WERI-Rb-1 (cell line): ENCODE measurements at regions not wholly inside any gene's neighbourhood (a gene's known extent, or its start where the extent isn't known, plus 50 kb on each side); places are given as distances from the start of the nearest gene placed in this dataset.

Experiments
- DNase-seq: peaks from one replicate; pipeline ENCODE4 v3.0.0-alpha.2; 2020
- H3K27ac ChIP-seq: fragments of 250-450 bp; sonication (Bioruptor Pico); 2 replicates; pipeline ENCODE4 v1.5.1; 2020; ENCODE audit warnings: mild to moderate bottlenecking, moderate library complexity
- H3K27me3 ChIP-seq: fragments of 250-450 bp; sonication (Bioruptor Pico); 2 replicates; pipeline ENCODE4 v1.5.1; 2021; ENCODE audit warnings: mild to moderate bottlenecking, low read depth, moderate library complexity; ENCODE audit not compliant: insufficient read depth, severe bottlenecking
- H3K36me3 ChIP-seq: fragments of 250-450 bp; sonication (Bioruptor Pico); 2 replicates; pipeline ENCODE4 v1.5.1; 2020; ENCODE audit warnings: mild to moderate bottlenecking, moderate library complexity
- H3K4me3 ChIP-seq: 2 replicates; pipeline ENCODE4 v1.5.1; 2011; ENCODE audit warnings: low read depth, mild to moderate bottlenecking, control low read depth, low read length
- H3K9me3 ChIP-seq: fragments of 250-450 bp; sonication (Bioruptor Pico); 2 replicates; pipeline ENCODE4 v1.5.1; 2021; ENCODE audit warnings: mild to moderate bottlenecking, moderate library complexity; ENCODE audit not compliant: severe bottlenecking
- TF ChIP-seq, protein P1 (sequence below): IDR thresholded peaks from 2 replicates; pipeline ENCODE4 v1.5.1; 2011; ENCODE audit warnings: low read depth, mild to moderate bottlenecking, control low read depth, inconsistent platforms, low read length

- no peaks in the 10 kb centered on the region for H3K9me3 ChIP-seq
- no peak for DNase-seq
- TF ChIP-seq, protein P1, sequence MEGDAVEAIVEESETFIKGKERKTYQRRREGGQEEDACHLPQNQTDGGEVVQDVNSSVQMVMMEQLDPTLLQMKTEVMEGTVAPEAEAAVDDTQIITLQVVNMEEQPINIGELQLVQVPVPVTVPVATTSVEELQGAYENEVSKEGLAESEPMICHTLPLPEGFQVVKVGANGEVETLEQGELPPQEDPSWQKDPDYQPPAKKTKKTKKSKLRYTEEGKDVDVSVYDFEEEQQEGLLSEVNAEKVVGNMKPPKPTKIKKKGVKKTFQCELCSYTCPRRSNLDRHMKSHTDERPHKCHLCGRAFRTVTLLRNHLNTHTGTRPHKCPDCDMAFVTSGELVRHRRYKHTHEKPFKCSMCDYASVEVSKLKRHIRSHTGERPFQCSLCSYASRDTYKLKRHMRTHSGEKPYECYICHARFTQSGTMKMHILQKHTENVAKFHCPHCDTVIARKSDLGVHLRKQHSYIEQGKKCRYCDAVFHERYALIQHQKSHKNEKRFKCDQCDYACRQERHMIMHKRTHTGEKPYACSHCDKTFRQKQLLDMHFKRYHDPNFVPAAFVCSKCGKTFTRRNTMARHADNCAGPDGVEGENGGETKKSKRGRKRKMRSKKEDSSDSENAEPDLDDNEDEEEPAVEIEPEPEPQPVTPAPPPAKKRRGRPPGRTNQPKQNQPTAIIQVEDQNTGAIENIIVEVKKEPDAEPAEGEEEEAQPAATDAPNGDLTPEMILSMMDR, result no peak
- H3K4me3 ChIP-seq, result no peak overlapping the region
- no peak overlapping the region for H3K27ac ChIP-seq
- no peaks in the 10 kb centered on the region for H3K36me3 ChIP-seq
- peaks cover 63% of the 10 kb centered on the region for H3K27me3 ChIP-seq
Measured at GRCh38 chr16:79800016-79800608, 199.6 kb upstream of the MAF start.

- DNase-seq, result no peak
- peaks cover 66% of the 10 kb centered on the region for H3K27me3 ChIP-seq
- TF ChIP-seq, protein P1, result no peak
- no peaks in the 10 kb centered on the region for H3K9me3 ChIP-seq
- H3K36me3 ChIP-seq, result no peaks in the 10 kb centered on the region
- no peak overlapping the region for H3K27ac ChIP-seq
- H3K4me3 ChIP-seq, result no peak overlapping the region
Measured at GRCh38 chr16:79798416-79799053, 198.0 kb upstream of the MAF start.

DNA sequence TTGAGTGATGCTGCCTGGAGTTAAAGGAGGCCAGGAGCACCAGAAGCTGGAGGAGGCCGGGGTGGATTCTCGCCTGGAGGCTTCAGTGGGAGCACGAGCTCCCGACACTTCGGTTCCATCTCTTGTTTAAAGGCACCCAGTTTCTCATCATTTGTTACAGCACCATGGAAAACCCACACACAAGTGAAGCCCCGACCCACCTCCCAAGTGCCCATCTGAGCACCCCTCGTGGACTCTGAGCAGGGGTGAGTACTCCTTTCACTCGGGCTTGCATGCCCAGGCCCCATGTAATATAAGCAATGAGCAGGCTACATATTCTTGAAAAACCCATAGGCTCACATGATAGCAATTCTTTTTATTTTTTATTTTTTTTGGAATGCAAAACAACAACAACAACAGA, 196.9 kb upstream of the MAF start:
- Histone ChIP-seq H3K27me3 (peaks cover 74% of the 10 kb centered on the region), H3K9me3 (no peaks in the 10 kb centered on the region), H3K36me3 (no peaks in the 10 kb centered on the region), H3K27ac (no peak overlapping the region), H3K4me3 (no peak overlapping the region)
- TF ChIP-seq, protein P1, result no peak
- no peak for DNase-seq

DNA sequence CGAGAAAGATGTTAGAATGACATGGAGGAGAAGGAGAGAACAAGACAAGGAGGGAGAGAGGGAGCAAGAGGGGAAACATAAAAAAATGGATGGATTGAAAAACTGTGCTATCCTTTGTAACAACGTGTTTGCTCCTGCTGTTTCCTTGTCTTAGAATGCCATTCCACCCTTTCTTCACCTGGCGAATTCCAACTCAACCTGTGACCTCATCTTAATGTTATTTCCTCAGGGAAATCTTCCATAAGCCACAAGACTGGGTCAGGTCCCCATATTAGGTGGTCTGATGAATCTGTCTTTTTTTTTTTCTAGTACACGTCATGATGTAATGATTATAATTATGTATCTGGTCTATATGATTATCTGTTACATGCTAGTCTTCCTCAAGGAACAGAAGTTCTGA, 195.0 kb upstream of the MAF start:
- TF ChIP-seq, protein P1, result no peak
- Histone ChIP-seq H3K4me3 (no peak overlapping the region), H3K27me3 (peaks cover 73% of the 10 kb centered on the region), H3K27ac (no peak overlapping the region), H3K36me3 (no peaks in the 10 kb centered on the region), H3K9me3 (no peaks in the 10 kb centered on the region)
- no peak for DNase-seq

DNA sequence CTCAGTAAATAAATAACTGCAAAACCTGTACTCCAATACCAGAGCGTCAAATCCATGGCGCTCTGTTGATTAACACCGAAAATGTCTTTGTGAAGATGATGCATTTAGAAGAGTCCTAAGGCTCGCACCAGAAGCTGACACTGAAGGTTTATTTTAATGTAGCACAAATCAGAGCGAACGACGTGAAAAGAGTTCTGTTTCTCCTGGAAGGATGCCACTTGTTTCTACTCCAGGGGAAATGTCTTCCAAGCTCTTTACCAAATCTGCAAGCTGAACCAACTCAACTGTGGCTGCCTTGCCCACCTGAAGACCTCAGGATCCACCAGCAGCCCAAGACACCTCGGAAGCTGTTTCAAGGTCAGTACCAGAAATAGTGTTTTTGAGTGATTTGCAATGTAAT, 194.4 kb upstream of the MAF start:
- Histone ChIP-seq H3K36me3 (no peaks in the 10 kb centered on the region), H3K4me3 (no peak overlapping the region), H3K27me3 (peaks cover 75% of the 10 kb centered on the region), H3K9me3 (no peaks in the 10 kb centered on the region), H3K27ac (no peak overlapping the region)
- no peak for DNase-seq
- TF ChIP-seq, protein P1, result no peak
